ENCODE measurements at regions not wholly inside any gene's neighbourhood (a gene's known extent, or its start where the extent isn't known, plus 50 kb on each side); places are given as distances from the start of the nearest gene placed in this dataset.

- Histone ChIP-seq H3K36me3 (ENCODE audit: insufficient read depth, low read length) (no peaks in the 10 kb centered on the region), H3K4me3 (ENCODE audit: low read length in 2 of 2) (no peak overlapping the region), H3K27ac (ENCODE audit: low read depth, low read length) (no peak overlapping the region), H3K9me3 (ENCODE audit: control insufficient read depth in 1 of 2, low read length in 2 of 2) (no peaks in the 10 kb centered on the region), H3K4me1 (ENCODE audit: insufficient read depth, low read length) (no peaks in the 10 kb centered on the region), H3K27me3 (ENCODE audit: insufficient read depth, low read length) (no peaks in the 10 kb centered on the region)
- H3K4me1 Mint-ChIP-seq, result no peaks in the 10 kb centered on the region
- no peak overlapping the region for H3K27ac Mint-ChIP-seq
- intact Hi-C loops (cut with micrococcal nuclease), result no loop called here
- no peak overlapping the region for H3K4me3 Mint-ChIP-seq
- H3K9me3 Mint-ChIP-seq, result peaks cover 0 to 15% (median 4%) of the 10 kb centered on the region in 8 donors
- ChIA-PET CTCF (ENCODE audit: partially characterized antibody) (no interaction called here), POLR2A (ENCODE audit: partially characterized antibody) (no interaction called here)
- no peaks in the 10 kb centered on the region for H3K27me3 Mint-ChIP-seq
- no peak for DNase-seq
- no peaks in the 10 kb centered on the region for H3K36me3 Mint-ChIP-seq
These were observed 855.2 kb downstream of the MAT2B start for GRCh38 chr5:164360589-164360988.

GRCh38 chr5:164361986-164362385 is 856.6 kb downstream of the MAT2B start:
- H3K4me1 Mint-ChIP-seq, result no peaks in the 10 kb centered on the region
- Histone ChIP-seq H3K27me3 (ENCODE audit: insufficient read depth, low read length) (no peaks in the 10 kb centered on the region), H3K4me1 (ENCODE audit: insufficient read depth, low read length) (no peaks in the 10 kb centered on the region), H3K9me3 (ENCODE audit: control insufficient read depth in 1 of 2, low read length in 2 of 2) (no peaks in the 10 kb centered on the region), H3K4me3 (ENCODE audit: low read length in 2 of 2) (no peak overlapping the region), H3K27ac (ENCODE audit: low read depth, low read length) (no peak overlapping the region), H3K36me3 (ENCODE audit: insufficient read depth, low read length) (no peaks in the 10 kb centered on the region)
- CTCF ChIA-PET (ENCODE audit: partially characterized antibody), result no interaction called here
- peaks cover 0 to 10% (median 6%) of the 10 kb centered on the region in 8 donors for H3K9me3 Mint-ChIP-seq
- H3K4me3 Mint-ChIP-seq, result no peak overlapping the region
- H3K36me3 Mint-ChIP-seq, result no peaks in the 10 kb centered on the region
- POLR2A ChIA-PET (ENCODE audit: partially characterized antibody), result no interaction called here
- no peaks in the 10 kb centered on the region for H3K27me3 Mint-ChIP-seq
- H3K27ac Mint-ChIP-seq, result no peak overlapping the region
- no peak for DNase-seq
- intact Hi-C loops (cut with micrococcal nuclease), result no loop called here

- H3K27ac ChIP-seq (ENCODE audit: low read depth, low read length), result no peak overlapping the region
- H3K9me3 Mint-ChIP-seq, result peaks cover 0 to 9% (median 5%) of the 10 kb centered on the region in 8 donors
- no peak overlapping the region for H3K4me3 Mint-ChIP-seq
- H3K4me3 ChIP-seq (ENCODE audit: low read length in 2 of 2), result no peak overlapping the region
- H3K27ac Mint-ChIP-seq, result no peak overlapping the region
- no peak for DNase-seq
- ChIA-PET POLR2A (ENCODE audit: partially characterized antibody) (no interaction called here), CTCF (ENCODE audit: partially characterized antibody) (no interaction called here)
- no peaks in the 10 kb centered on the region for H3K4me1 ChIP-seq (ENCODE audit: insufficient read depth, low read length)
- no peaks in the 10 kb centered on the region for H3K4me1 Mint-ChIP-seq
- H3K36me3 ChIP-seq (ENCODE audit: insufficient read depth, low read length), result no peaks in the 10 kb centered on the region
- no peaks in the 10 kb centered on the region for H3K36me3 Mint-ChIP-seq
- H3K27me3 Mint-ChIP-seq, result no peaks in the 10 kb centered on the region
- H3K9me3 ChIP-seq (ENCODE audit: control insufficient read depth in 1 of 2, low read length in 2 of 2), result no peaks in the 10 kb centered on the region
- H3K27me3 ChIP-seq (ENCODE audit: insufficient read depth, low read length), result no peaks in the 10 kb centered on the region
- intact Hi-C loops (cut with micrococcal nuclease), result no loop called here
These were observed 857.4 kb downstream of the MAT2B start for GRCh38 chr5:164362835-164363234.

- no peak for DNase-seq
- no peaks in the 10 kb centered on the region for H3K4me1 Mint-ChIP-seq
- Histone ChIP-seq H3K27me3 (ENCODE audit: insufficient read depth, low read length) (no peaks in the 10 kb centered on the region), H3K9me3 (ENCODE audit: control insufficient read depth in 1 of 2, low read length in 2 of 2) (no peaks in the 10 kb centered on the region), H3K4me1 (ENCODE audit: insufficient read depth, low read length) (no peaks in the 10 kb centered on the region), H3K4me3 (ENCODE audit: low read length in 2 of 2) (no peak overlapping the region), H3K27ac (ENCODE audit: low read depth, low read length) (no peak overlapping the region), H3K36me3 (ENCODE audit: insufficient read depth, low read length) (no peaks in the 10 kb centered on the region)
- H3K9me3 Mint-ChIP-seq, result peaks cover 2 to 10% (median 5%) of the 10 kb centered on the region in 8 donors
- intact Hi-C loops (cut with micrococcal nuclease), result no loop called here
- no peaks in the 10 kb centered on the region for H3K27me3 Mint-ChIP-seq
- no peak overlapping the region for H3K4me3 Mint-ChIP-seq
- no peak overlapping the region for H3K27ac Mint-ChIP-seq
- no peaks in the 10 kb centered on the region for H3K36me3 Mint-ChIP-seq
- ChIA-PET POLR2A (ENCODE audit: partially characterized antibody) (no interaction called here), CTCF (ENCODE audit: partially characterized antibody) (interaction anchor here (0.7 kb wide), 1 partner anchor 33 kb away, joined by 3 read pairs; no protein-coding TSS in a partner anchor)
These were observed 859.1 kb downstream of the MAT2B start for GRCh38 chr5:164364237-164365208.

- CTCF ChIA-PET (ENCODE audit: partially characterized antibody), result no interaction called here
- H3K4me1 Mint-ChIP-seq, result no peaks in the 10 kb centered on the region
- Histone ChIP-seq H3K9me3 (ENCODE audit: control insufficient read depth in 1 of 2, low read length in 2 of 2) (no peaks in the 10 kb centered on the region), H3K4me3 (ENCODE audit: low read length in 2 of 2) (no peak overlapping the region), H3K36me3 (ENCODE audit: insufficient read depth, low read length) (no peaks in the 10 kb centered on the region), H3K4me1 (ENCODE audit: insufficient read depth, low read length) (no peaks in the 10 kb centered on the region), H3K27ac (ENCODE audit: low read depth, low read length) (no peak overlapping the region), H3K27me3 (ENCODE audit: insufficient read depth, low read length) (no peaks in the 10 kb centered on the region)
- peaks cover 0 to 10% (median 3%) of the 10 kb centered on the region in 8 donors for H3K9me3 Mint-ChIP-seq
- POLR2A ChIA-PET (ENCODE audit: partially characterized antibody), result no interaction called here
- no peak overlapping the region for H3K27ac Mint-ChIP-seq
- DNase-seq, result no peak
- intact Hi-C loops (cut with micrococcal nuclease), result no loop called here
- no peaks in the 10 kb centered on the region for H3K27me3 Mint-ChIP-seq
- H3K4me3 Mint-ChIP-seq, result no peak overlapping the region
- no peaks in the 10 kb centered on the region for H3K36me3 Mint-ChIP-seq
These were observed 865.4 kb downstream of the MAT2B start for GRCh38 chr5:164370841-164371240.

- Mint-ChIP-seq H3K4me1 (no peaks in the 10 kb centered on the region), H3K9me3 (peaks cover 0 to 5% (median 3%) of the 10 kb centered on the region in 8 donors), H3K4me3 (no peak overlapping the region), H3K36me3 (no peaks in the 10 kb centered on the region), H3K27ac (no peak overlapping the region), H3K27me3 (no peaks in the 10 kb centered on the region)
- no peaks in the 10 kb centered on the region for H3K27me3 ChIP-seq (ENCODE audit: insufficient read depth, low read length)
- H3K36me3 ChIP-seq (ENCODE audit: insufficient read depth, low read length), result no peaks in the 10 kb centered on the region
- CTCF ChIA-PET (ENCODE audit: partially characterized antibody), result no interaction called here
- H3K4me1 ChIP-seq (ENCODE audit: insufficient read depth, low read length), result no peaks in the 10 kb centered on the region
- no peak for DNase-seq
- no peaks in the 10 kb centered on the region for H3K9me3 ChIP-seq (ENCODE audit: control insufficient read depth in 1 of 2, low read length in 2 of 2)
- H3K4me3 ChIP-seq (ENCODE audit: low read length in 2 of 2), result no peak overlapping the region
- no peak overlapping the region for H3K27ac ChIP-seq (ENCODE audit: low read depth, low read length)
- POLR2A ChIA-PET (ENCODE audit: partially characterized antibody), result no interaction called here
- intact Hi-C loops (cut with micrococcal nuclease), result no loop called here
These were observed 867.5 kb downstream of the MAT2B start for GRCh38 chr5:164372892-164373291.

- Mint-ChIP-seq H3K9me3 (peaks cover 0 to 8% (median 3%) of the 10 kb centered on the region in 8 donors), H3K4me3 (no peak overlapping the region), H3K27me3 (no peaks in the 10 kb centered on the region), H3K36me3 (no peaks in the 10 kb centered on the region), H3K27ac (no peak overlapping the region), H3K4me1 (no peaks in the 10 kb centered on the region)
- no peaks in the 10 kb centered on the region for H3K9me3 ChIP-seq (ENCODE audit: control insufficient read depth in 1 of 2, low read length in 2 of 2)
- no peak overlapping the region for H3K27ac ChIP-seq (ENCODE audit: low read depth, low read length)
- no peaks in the 10 kb centered on the region for H3K27me3 ChIP-seq (ENCODE audit: insufficient read depth, low read length)
- H3K36me3 ChIP-seq (ENCODE audit: insufficient read depth, low read length), result no peaks in the 10 kb centered on the region
- H3K4me1 ChIP-seq (ENCODE audit: insufficient read depth, low read length), result no peaks in the 10 kb centered on the region
- DNase-seq, result no peak
- intact Hi-C loops (cut with micrococcal nuclease), result no loop called here
- ChIA-PET POLR2A (ENCODE audit: partially characterized antibody) (no interaction called here), CTCF (ENCODE audit: partially characterized antibody) (no interaction called here)
- no peak overlapping the region for H3K4me3 ChIP-seq (ENCODE audit: low read length in 2 of 2)
These were observed 868.5 kb downstream of the MAT2B start for GRCh38 chr5:164373876-164374275.

Measured in CD4-positive, alpha-beta memory T cell (primary cell).